ENCODE measurements at regions not wholly inside any gene's neighbourhood (a gene's known extent, or its start where the extent isn't known, plus 50 kb on each side); places are given as distances from the start of the nearest gene placed in this dataset.

GRCh38 chr1:222163895-222164294 is 384.0 kb downstream of the HHIPL2 start:
- H3K27ac Mint-ChIP-seq (ENCODE audit: unreplicated experiment) = no peak overlapping the region
- no peak for TF ChIP-seq CTCF (IDR thresholded peaks at IDR 0.05; ENCODE audit: partially characterized antibody, unreplicated experiment)
- H3K27me3 Mint-ChIP-seq (ENCODE audit: unreplicated experiment) = no peaks in the 10 kb centered on the region
- H3K9me3 Mint-ChIP-seq (ENCODE audit: unreplicated experiment) = no peaks in the 10 kb centered on the region
- H3K4me1 Mint-ChIP-seq (ENCODE audit: low read depth, unreplicated experiment) = no peaks in the 10 kb centered on the region
- H3K36me3 Mint-ChIP-seq (ENCODE audit: unreplicated experiment) = no peaks in the 10 kb centered on the region
- H3K4me3 Mint-ChIP-seq (ENCODE audit: unreplicated experiment) = no peak overlapping the region
- no peak for DNase-seq

- Mint-ChIP-seq H3K9me3 (ENCODE audit: unreplicated experiment) (no peaks in the 10 kb centered on the region), H3K4me1 (ENCODE audit: low read depth, unreplicated experiment) (no peaks in the 10 kb centered on the region), H3K36me3 (ENCODE audit: unreplicated experiment) (peaks cover 6% of the 10 kb centered on the region), H3K27me3 (ENCODE audit: unreplicated experiment) (no peaks in the 10 kb centered on the region), H3K27ac (ENCODE audit: unreplicated experiment) (no peak overlapping the region), H3K4me3 (ENCODE audit: unreplicated experiment) (no peak overlapping the region)
- TF ChIP-seq CTCF (IDR thresholded peaks at IDR 0.05; ENCODE audit: partially characterized antibody, unreplicated experiment) = no peak
- DNase-seq = no peak
Measured at GRCh38 chr1:222161676-222162075, 386.2 kb downstream of the HHIPL2 start.

- Mint-ChIP-seq H3K36me3 (ENCODE audit: unreplicated experiment) (peaks cover 6% of the 10 kb centered on the region), H3K27ac (ENCODE audit: unreplicated experiment) (no peak overlapping the region), H3K9me3 (ENCODE audit: unreplicated experiment) (no peaks in the 10 kb centered on the region), H3K27me3 (ENCODE audit: unreplicated experiment) (no peaks in the 10 kb centered on the region), H3K4me1 (ENCODE audit: low read depth, unreplicated experiment) (no peaks in the 10 kb centered on the region), H3K4me3 (ENCODE audit: unreplicated experiment) (no peak overlapping the region)
- no peak for TF ChIP-seq CTCF (IDR thresholded peaks at IDR 0.05; ENCODE audit: partially characterized antibody, unreplicated experiment)
- no peak for DNase-seq
Measured at GRCh38 chr1:222157612-222158011, 390.3 kb downstream of the HHIPL2 start.

GRCh38 chr1:222140206-222140605 is 398.3 kb upstream of the DUSP10 start:
- H3K4me3 Mint-ChIP-seq (ENCODE audit: unreplicated experiment) = no peak overlapping the region
- H3K27me3 Mint-ChIP-seq (ENCODE audit: unreplicated experiment) = peaks cover 2% of the 10 kb centered on the region
- DNase-seq = no peak
- TF ChIP-seq CTCF (IDR thresholded peaks at IDR 0.05; ENCODE audit: partially characterized antibody, unreplicated experiment) = no peak
- no peak overlapping the region for H3K27ac Mint-ChIP-seq (ENCODE audit: unreplicated experiment)
- no peaks in the 10 kb centered on the region for H3K36me3 Mint-ChIP-seq (ENCODE audit: unreplicated experiment)
- H3K4me1 Mint-ChIP-seq (ENCODE audit: low read depth, unreplicated experiment) = no peaks in the 10 kb centered on the region
- H3K9me3 Mint-ChIP-seq (ENCODE audit: unreplicated experiment) = peaks cover 3% of the 10 kb centered on the region

GRCh38 chr1:222138095-222138494 is 396.2 kb upstream of the DUSP10 start:
- no peak for TF ChIP-seq CTCF (IDR thresholded peaks at IDR 0.05; ENCODE audit: partially characterized antibody, unreplicated experiment)
- H3K27me3 Mint-ChIP-seq (ENCODE audit: unreplicated experiment) = peaks cover 2% of the 10 kb centered on the region
- H3K27ac Mint-ChIP-seq (ENCODE audit: unreplicated experiment) = no peak overlapping the region
- no peak for DNase-seq
- no peak overlapping the region for H3K4me3 Mint-ChIP-seq (ENCODE audit: unreplicated experiment)
- no peaks in the 10 kb centered on the region for H3K4me1 Mint-ChIP-seq (ENCODE audit: low read depth, unreplicated experiment)
- H3K36me3 Mint-ChIP-seq (ENCODE audit: unreplicated experiment) = peaks cover 8% of the 10 kb centered on the region
- peaks cover 3% of the 10 kb centered on the region for H3K9me3 Mint-ChIP-seq (ENCODE audit: unreplicated experiment)
